Skin epidermis (tissue), 12 donors: ENCODE measurements at regions not wholly inside any gene's neighbourhood (a gene's known extent, or its start where the extent isn't known, plus 50 kb on each side); places are given as distances from the start of the nearest gene placed in this dataset.

Experiments
- H3K27ac ChIP-seq, 21 experiments: fragments of 200-600 bp; sonication (generic) in 11 of 21; one replicate each; pipeline ENCODE4 v1.5.0; 2020; ENCODE audit warnings: mild to moderate bottlenecking in 3 of 21, inconsistent platforms in 2 of 21, moderate library complexity in 2 of 21
- H3K4me3 ChIP-seq, 7 experiments: fragments of 200-600 bp; sonication (generic) in 2 of 7; one replicate each; pipeline ENCODE4 v1.5.0; 2020; ENCODE audit warnings: inconsistent platforms in 2 of 7, mild to moderate bottlenecking in 2 of 7, moderate library complexity in 1 of 7

GRCh38 chr1:9179463-9180110 is 50.7 kb upstream of the GPR157 start:
- H3K27ac ChIP-seq = peak overlapping the region in 7 of 21 experiments; percentile 2 to 84 (median 46)

GRCh38 chr1:9180111-9180819 is 51.4 kb upstream of the GPR157 start:
- H3K27ac ChIP-seq = peak overlapping the region in 11 of 21 experiments; percentile 14 to 98 (median 84)
- peak overlapping the region in 4 of 7 experiments; percentile 62 to 83 (median 75) for H3K4me3 ChIP-seq

More at GRCh38 chr1:9179463-9180110, 50.7 kb upstream of the GPR157 start:
- H3K4me3 ChIP-seq = no peak overlapping the region

GRCh38 chr1:9181176-9181906 is 52.4 kb upstream of the GPR157 start:
- H3K27ac ChIP-seq = peak overlapping the region in 20 of 21 experiments; percentile 58 to 98 (median 84)
- H3K4me3 ChIP-seq = peak overlapping the region; percentile 45 to 83 (median 69)

- Histone ChIP-seq H3K27ac (peak overlapping the region; percentile 58 to 98 (median 84)), H3K4me3 (peak overlapping the region; percentile 45 to 83 (median 69))
Measured at GRCh38 chr1:9181990-9182783, 52.4 kb upstream of the H6PD start.

GRCh38 chr1:9182784-9183257 is 51.8 kb upstream of the H6PD start:
- Histone ChIP-seq H3K4me3 (peak overlapping the region; percentile 45 to 83 (median 69)), H3K27ac (peak overlapping the region; percentile 58 to 98 (median 84))

GRCh38 chr1:9183441-9183840 is 51.1 kb upstream of the H6PD start:
- Histone ChIP-seq H3K27ac (peak overlapping the region in 17 of 21 experiments; percentile 58 to 98 (median 84)), H3K4me3 (peak overlapping the region; percentile 45 to 83 (median 69))

GRCh38 chr1:9183898-9184297 is 50.7 kb upstream of the H6PD start:
- H3K27ac ChIP-seq = peak overlapping the region in 1 of 21 experiments; percentile 95
- H3K4me3 ChIP-seq = peak overlapping the region in 6 of 7 experiments; percentile 45 to 83 (median 66)

GRCh38 chr1:9184749-9185148 is 49.8 kb upstream of the H6PD start:
- Histone ChIP-seq H3K4me3 (no peak overlapping the region), H3K27ac (no peak overlapping the region)
